Testis (tissue), 2 donors: ENCODE measurements at regions not wholly inside any gene's neighbourhood (a gene's known extent, or its start where the extent isn't known, plus 50 kb on each side); places are given as distances from the start of the nearest gene placed in this dataset.

Experiments used
- CTCF ChIP-seq, 3 experiments: fragments of 450-650 bp in 2 of 3; fragments of 200-600 bp in 1 of 3; sonication (generic) in 1 of 3; IDR thresholded peaks; one replicate each; pipeline ENCODE4 v1.5.1; 2016 to 2019; ENCODE audit warnings: antibody characterized with exemption in 3 of 3, mild to moderate bottlenecking in 2 of 3, moderate library complexity in 1 of 3
- POLR2A ChIP-seq: fragments of 450-650 bp; IDR thresholded peaks from one replicate; pipeline ENCODE4 v1.6.1; 2017; ENCODE audit warnings: antibody characterized with exemption, mild to moderate bottlenecking, moderate library complexity

DNA sequence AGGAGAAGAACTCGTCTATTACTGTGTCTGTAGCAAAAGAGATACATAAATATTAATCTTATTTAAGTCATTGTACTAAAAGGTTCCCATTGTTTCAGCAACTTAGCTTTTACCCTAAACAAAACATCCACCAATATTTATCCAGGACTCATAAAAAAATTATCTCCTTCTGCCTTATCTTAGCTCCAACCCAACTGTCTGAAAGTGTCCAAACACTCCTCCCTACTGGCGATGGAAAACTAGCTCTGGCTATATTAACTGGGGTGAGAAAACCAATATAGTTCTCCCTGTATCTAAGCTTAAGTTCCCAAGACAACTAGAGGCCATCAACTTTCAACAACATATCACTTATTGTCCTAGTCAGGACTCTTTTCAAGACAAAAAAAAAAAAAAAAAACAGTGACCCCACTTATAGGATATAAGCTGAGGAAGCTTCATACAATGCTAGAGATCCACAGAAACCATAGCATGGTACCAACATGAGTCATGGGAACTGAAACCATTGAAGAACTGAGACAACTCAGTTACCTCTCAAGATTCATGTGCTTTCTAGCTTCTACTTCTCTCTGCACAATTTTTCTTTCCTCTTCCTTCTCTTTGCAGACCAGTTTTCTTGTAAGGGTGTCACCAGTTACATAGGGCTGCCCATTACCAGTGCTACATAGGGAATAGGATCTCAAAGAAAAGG lies 150.7 kb upstream of the RASA1 start:
- TF ChIP-seq POLR2A (no peak), CTCF (IDR thresholded peaks at IDR 0.05) (no peak)
